Smooth muscle cell (in vitro differentiated cells): ENCODE measurements at regions not wholly inside any gene's neighbourhood (a gene's known extent, or its start where the extent isn't known, plus 50 kb on each side); places are given as distances from the start of the nearest gene placed in this dataset.

Experiments used
- DNase-seq: peaks from one replicate; lab custom pipeline; 2025; ENCODE audit not compliant: unreplicated experiment; lab: John Stamatoyannopoulos, UW
- H2AFZ ChIP-seq: fragments of 200-600 bp; sonication (generic); 2 replicates; pipeline ENCODE4 v1.6.0; 2016; ENCODE audit warnings: antibody characterized with exemption, low read depth, mild to moderate bottlenecking
- H3F3A ChIP-seq: fragments of 200-600 bp; sonication (generic); 2 replicates; pipeline ENCODE4 v1.6.0; 2017; ENCODE audit warnings: antibody characterized with exemption, low read depth
- H3K27ac ChIP-seq: fragments of 200-600 bp; sonication (generic); 2 replicates; pipeline ENCODE4 v1.5.1; 2016; ENCODE audit warnings: low read depth, mild to moderate bottlenecking
- H3K27me3 ChIP-seq: fragments of 200-600 bp; sonication (generic); 2 replicates; pipeline ENCODE4 v1.6.1; 2016; ENCODE audit warnings: low read depth, mild to moderate bottlenecking
- H3K36me3 ChIP-seq: fragments of 200-600 bp; sonication (generic); 2 replicates; pipeline ENCODE4 v1.5.1; 2016; ENCODE audit warnings: low read depth
- H3K4me1 ChIP-seq: fragments of 200-600 bp; sonication (generic); 2 replicates; pipeline ENCODE4 v1.5.1; 2016; ENCODE audit warnings: low read depth
- H3K4me2 ChIP-seq: fragments of 200-600 bp; sonication (generic); 2 replicates; pipeline ENCODE4 v1.6.0; 2016; ENCODE audit warnings: mild to moderate bottlenecking
- H3K4me3 ChIP-seq: fragments of 200-600 bp; sonication (generic); 2 replicates; pipeline ENCODE4 v1.5.1; 2016; ENCODE audit warnings: mild to moderate bottlenecking
- H3K79me2 ChIP-seq: fragments of 200-600 bp; sonication (generic); 2 replicates; pipeline ENCODE4 v1.6.0; 2016; ENCODE audit warnings: low read depth, mild to moderate bottlenecking
- H3K9ac ChIP-seq: fragments of 200-600 bp; sonication (generic); 2 replicates; pipeline ENCODE4 v1.6.0; 2016; ENCODE audit warnings: low read depth
- H3K9me3 ChIP-seq: fragments of 200-600 bp; sonication (generic); replicated peaks from 2 replicates; pipeline ENCODE4 v1.5.1; 2016; ENCODE audit warnings: low read depth
- H4K20me1 ChIP-seq: fragments of 200-600 bp; sonication (generic); 2 replicates; pipeline ENCODE4 v1.6.0; 2016; ENCODE audit warnings: low read depth
- CTCF ChIP-seq: fragments of 200-600 bp; sonication (generic); IDR thresholded peaks from 2 replicates; pipeline ENCODE4 v1.5.1; 2017; ENCODE audit warnings: borderline replicate concordance, mild to moderate bottlenecking, antibody characterized with exemption; ENCODE audit not compliant: insufficient read depth, poor library complexity, severe bottlenecking
- WGBS: methylation state at CpG from one replicate; pipeline ENCODE4 v1.1.7; 2016; ENCODE audit warnings: low lambda C conversion rate; 5-methylcytosine and 5-hydroxymethylcytosine counted together

- H3K36me3 ChIP-seq, result no peaks in the 10 kb centered on the region
- no peak overlapping the region for H3K9ac ChIP-seq
- no peaks in the 10 kb centered on the region for H3K27me3 ChIP-seq
- no peaks in the 10 kb centered on the region for H3K9me3 ChIP-seq
- no peak overlapping the region for H2AFZ ChIP-seq
- no peak for DNase-seq
- no peak overlapping the region for H3K4me2 ChIP-seq
- no peaks in the 10 kb centered on the region for H3K79me2 ChIP-seq
- 79% methylated on average over 23 of the region's 23 CpGs for WGBS
- no peak for TF ChIP-seq CTCF
- H4K20me1 ChIP-seq, result no peaks in the 10 kb centered on the region
- H3K4me1 ChIP-seq, result no peaks in the 10 kb centered on the region
- H3K4me3 ChIP-seq, result no peak overlapping the region
- H3K27ac ChIP-seq, result no peak overlapping the region
- H3F3A ChIP-seq, result no peaks in the 10 kb centered on the region
These were observed 595.2 kb downstream of the BRD1 start for GRCh38 chr22:49232319-49233067.

GRCh38 chr22:49230194-49230577 is 597.5 kb downstream of the BRD1 start:
- Histone ChIP-seq H3K4me2 (no peak overlapping the region), H3K79me2 (no peaks in the 10 kb centered on the region), H4K20me1 (no peaks in the 10 kb centered on the region), H3K9ac (no peak overlapping the region), H3F3A (no peaks in the 10 kb centered on the region), H3K36me3 (no peaks in the 10 kb centered on the region), H3K4me1 (no peaks in the 10 kb centered on the region), H3K4me3 (no peak overlapping the region), H3K9me3 (no peaks in the 10 kb centered on the region), H2AFZ (no peak overlapping the region), H3K27ac (no peak overlapping the region), H3K27me3 (no peaks in the 10 kb centered on the region)
- WGBS, result 52% methylated on average over 3 of the region's 3 CpGs
- TF ChIP-seq CTCF, result no peak
- no peak for DNase-seq

- no peak for TF ChIP-seq CTCF
- no peak for DNase-seq
- WGBS, result 63% methylated on average over 10 of the region's 10 CpGs
These were observed 598.0 kb downstream of the BRD1 start for GRCh38 chr22:49229483-49230193.

More at GRCh38 chr22:49229483-49230193, 598.0 kb downstream of the BRD1 start:
- H3K4me2 ChIP-seq, result no peak overlapping the region
- no peak overlapping the region for H3K27ac ChIP-seq
- H3K36me3 ChIP-seq, result no peaks in the 10 kb centered on the region
- H3K27me3 ChIP-seq, result no peaks in the 10 kb centered on the region
- no peaks in the 10 kb centered on the region for H3F3A ChIP-seq
- no peak overlapping the region for H3K9ac ChIP-seq
- no peaks in the 10 kb centered on the region for H3K79me2 ChIP-seq
- H4K20me1 ChIP-seq, result no peaks in the 10 kb centered on the region
- no peak overlapping the region for H3K4me3 ChIP-seq
- H3K9me3 ChIP-seq, result no peaks in the 10 kb centered on the region
- no peak overlapping the region for H2AFZ ChIP-seq
- no peaks in the 10 kb centered on the region for H3K4me1 ChIP-seq
